Sigmoid colon (tissue), 6 donors: ENCODE measurements at regions not wholly inside any gene's neighbourhood (a gene's known extent, or its start where the extent isn't known, plus 50 kb on each side); places are given as distances from the start of the nearest gene placed in this dataset.

Source experiments
- DNase-seq: peaks from one replicate; pipeline ENCODE4 v3.0.0-alpha.2; 2019
- H3K27ac ChIP-seq, 4 donors: fragments of 200-600 bp; sonication (generic); one replicate each; pipeline ENCODE4 v1.5.1; 2016 to 2019; ENCODE audit warnings: mild to moderate bottlenecking in 1 of 4
- H3K27me3 ChIP-seq, 3 donors: fragments of 200-600 bp; sonication (generic); one replicate each; pipeline ENCODE4 v1.5.1; 2019; ENCODE audit warnings: mild to moderate bottlenecking in 1 of 3
- H3K36me3 ChIP-seq, 4 donors: fragments of 200-600 bp; sonication (generic); one replicate each; pipeline ENCODE4 v1.5.1; 2016 to 2019
- H3K4me1 ChIP-seq, 4 donors: fragments of 200-600 bp; sonication (generic); one replicate each; pipeline ENCODE4 v1.5.1; 2017 to 2019
- H3K4me3 ChIP-seq, 4 donors: fragments of 200-600 bp; sonication (generic); one replicate each; pipeline ENCODE4 v1.5.1; 2017 to 2019; ENCODE audit warnings: mild to moderate bottlenecking in 2 of 4, moderate library complexity in 1 of 4
- H3K9me3 ChIP-seq, 4 donors: fragments of 200-600 bp in 3 of 4; sonication (generic) in 3 of 4; one replicate each; pipeline versions ENCODE4 v1.5.1 to v1.6.1; 2013 to 2019
- CTCF ChIP-seq, 4 experiments: fragments of 450-650 bp in 3 of 4; fragments of 200-600 bp in 1 of 4; IDR thresholded peaks; one replicate each; pipeline ENCODE4 v1.5.1; 2016 to 2019; ENCODE audit warnings: antibody characterized with exemption in 4 of 4, mild to moderate bottlenecking in 3 of 4, moderate library complexity in 2 of 4
- EP300 ChIP-seq, 4 donors: sonication (generic); formaldehyde crosslinking; IDR thresholded peaks; one replicate each; pipeline ENCODE4 v1.6.1; 2017; ENCODE audit warnings: antibody characterized with exemption in 4 of 4
- POLR2A ChIP-seq, 2 donors: fragments of 450-650 bp; IDR thresholded peaks; one replicate each; pipeline ENCODE4 v1.6.1; 2016; ENCODE audit warnings: antibody characterized with exemption in 2 of 2, mild to moderate bottlenecking in 2 of 2, moderate library complexity in 2 of 2
- POLR2AphosphoS5 ChIP-seq, 4 donors: sonication (generic); formaldehyde crosslinking; IDR thresholded peaks; one replicate each; pipeline ENCODE4 v1.6.1; 2017; ENCODE audit warnings: antibody characterized with exemption in 4 of 4
- WGBS, 2 donors: extraction: QIAGEN DNeasy Blood & Tissue Kit; methylation state at CpG; one replicate each; pipeline ENCODE4 v1.1.7; 2013; 5-methylcytosine and 5-hydroxymethylcytosine counted together
- intact Hi-C: fragments of 100-400 bp; cut with DNase I; formaldehyde crosslinking; loops from one replicate; pipeline ENCODE4 v1.15.1; 2023
- donor health status: healthy with polysubstance abuse.
- donor health status: healthy.

- Histone ChIP-seq H3K36me3 (no peaks in the 10 kb centered on the region), H3K27me3 (peaks cover 0 to 22% (median 0%) of the 10 kb centered on the region in 3 donors), H3K9me3 (no peaks in the 10 kb centered on the region), H3K4me1 (no peaks in the 10 kb centered on the region), H3K4me3 (no peak overlapping the region), H3K27ac (no peak overlapping the region)
- intact Hi-C loops, result no loop called here
- no peak for DNase-seq
- 90 to 94% methylated on average over 10 of the region's 10 CpGs for WGBS, 2 donors
- no peak for TF ChIP-seq EP300 (IDR thresholded peaks at IDR 0.05)
- no peak for TF ChIP-seq POLR2AphosphoS5 (IDR thresholded peaks at IDR 0.05)
- no peak for TF ChIP-seq POLR2A (IDR thresholded peaks at IDR 0.05)
- no peak for TF ChIP-seq CTCF (IDR thresholded peaks at IDR 0.05)
Observed at GRCh38 chr14:104475802-104476201, 103.8 kb upstream of the C14orf180 start.

- H3K9me3 ChIP-seq, result peaks cover 0 to 3% (median under 1%) of the 10 kb centered on the region in 4 donors
- intact Hi-C loops, result no loop called here
- TF ChIP-seq CTCF (IDR thresholded peaks at IDR 0.05), result no peak
- no peak for TF ChIP-seq POLR2AphosphoS5 (IDR thresholded peaks at IDR 0.05)
- TF ChIP-seq POLR2A (IDR thresholded peaks at IDR 0.05), result no peak
- no peak for TF ChIP-seq EP300 (IDR thresholded peaks at IDR 0.05)
- no peak for DNase-seq
- no peak overlapping the region for H3K27ac ChIP-seq
- no peak overlapping the region for H3K4me3 ChIP-seq
- H3K36me3 ChIP-seq, result no peaks in the 10 kb centered on the region
- WGBS, 2 donors, result 80 to 87% methylated on average over 10 of the region's 10 CpGs
- no peaks in the 10 kb centered on the region for H3K4me1 ChIP-seq
- peaks cover 0 to 22% (median 0%) of the 10 kb centered on the region in 3 donors for H3K27me3 ChIP-seq
Observed at GRCh38 chr14:104476437-104476836, 103.1 kb upstream of the C14orf180 start.

GRCh38 chr14:104477117-104477623, 102.4 kb upstream of the C14orf180 start:
- Histone ChIP-seq H3K4me3 (no peak overlapping the region), H3K27me3 (peaks cover 0 to 22% (median 0%) of the 10 kb centered on the region in 3 donors), H3K4me1 (no peaks in the 10 kb centered on the region), H3K9me3 (peaks cover 0 to 5% (median 2%) of the 10 kb centered on the region in 4 donors), H3K36me3 (no peaks in the 10 kb centered on the region), H3K27ac (no peak overlapping the region)
- intact Hi-C loops, result no loop called here
- no peak for DNase-seq
- TF ChIP-seq EP300 (IDR thresholded peaks at IDR 0.05) (no peak), POLR2A (IDR thresholded peaks at IDR 0.05) (no peak), CTCF (IDR thresholded peaks at IDR 0.05) (no peak), POLR2AphosphoS5 (IDR thresholded peaks at IDR 0.05) (no peak)
- 80 to 90% methylated on average over 15 of the region's 15 CpGs for WGBS, 2 donors

- no peak for DNase-seq
- TF ChIP-seq CTCF (IDR thresholded peaks at IDR 0.05) (no peak), POLR2AphosphoS5 (IDR thresholded peaks at IDR 0.05) (no peak), EP300 (IDR thresholded peaks at IDR 0.05) (no peak), POLR2A (IDR thresholded peaks at IDR 0.05) (no peak)
- H3K27ac ChIP-seq, result no peak overlapping the region
- H3K36me3 ChIP-seq, result no peaks in the 10 kb centered on the region
- peaks cover 0 to 5% (median 2%) of the 10 kb centered on the region in 4 donors for H3K9me3 ChIP-seq
- H3K4me1 ChIP-seq, result no peaks in the 10 kb centered on the region
- peaks cover 0 to 22% (median 0%) of the 10 kb centered on the region in 3 donors for H3K27me3 ChIP-seq
- 36 to 48% methylated on average over 22 of the region's 22 CpGs for WGBS, 2 donors
- no peak overlapping the region for H3K4me3 ChIP-seq
- intact Hi-C loops, result no loop called here
Observed at GRCh38 chr14:104477666-104478380, 101.7 kb upstream of the C14orf180 start.
